ENCODE measurements at regions not wholly inside any gene's neighbourhood (a gene's known extent, or its start where the extent isn't known, plus 50 kb on each side); places are given as distances from the start of the nearest gene placed in this dataset.
A peak's percentile ranks its signal among the peaks of the same experiment; 100 is the strongest.

DNA sequence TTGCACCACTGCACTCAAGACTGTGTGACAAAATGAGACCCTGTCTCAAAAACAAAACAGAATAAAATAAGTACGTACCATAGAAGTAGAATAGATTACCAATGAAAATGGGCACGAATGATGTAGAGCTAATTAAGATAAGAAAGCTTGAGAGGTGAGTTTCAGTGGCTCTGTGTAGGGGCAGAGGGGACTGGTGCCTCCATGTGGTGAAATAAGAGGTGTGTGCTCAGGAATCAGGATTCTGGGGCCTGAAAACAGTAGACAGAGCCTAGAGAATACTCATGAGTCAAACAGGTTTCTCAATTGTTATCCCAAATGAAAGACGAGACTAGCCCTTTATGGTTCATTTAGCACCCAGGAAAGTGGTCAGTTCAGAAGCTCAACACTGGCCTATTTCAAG, 1145.1 kb downstream of the FLRT2 start:
- peak; percentile 19 for DNase-seq (ENCODE audit: low spot score)
- H3K9me3 ChIP-seq (ENCODE audit: low read depth) = no peaks in the 10 kb centered on the region
- H3K4me1 ChIP-seq = no peaks in the 10 kb centered on the region
- H3K4me3 ChIP-seq = no peak overlapping the region
- H3K79me2 ChIP-seq (ENCODE audit: low read depth) = no peaks in the 10 kb centered on the region
- no peaks in the 10 kb centered on the region for H4K20me1 ChIP-seq (ENCODE audit: low read depth)
- Mint-ChIP-seq H3K4me1 (no peaks in the 10 kb centered on the region), H3K36me3 (no peaks in the 10 kb centered on the region), H3K4me3 (no peak overlapping the region), H3K27ac (no peak overlapping the region), H3K27me3 (ENCODE audit: insufficient read depth, low read depth) (no peaks in the 10 kb centered on the region), H3K9me3 (no peaks in the 10 kb centered on the region)
- TF ChIP-seq CTCF (IDR thresholded peaks at IDR 0.05) = peak; percentile 39
- TF ChIP-seq EZH2 (IDR thresholded peaks at IDR 0.05) = no peak
- no peaks in the 10 kb centered on the region for H3F3A ChIP-seq (ENCODE audit: low read depth)
- H3K9ac ChIP-seq = no peak overlapping the region
- H3K36me3 ChIP-seq = no peaks in the 10 kb centered on the region
- H2AFZ ChIP-seq (replicated peaks) = no peak overlapping the region
- no peak overlapping the region for H3K27ac ChIP-seq
- no peak overlapping the region for H3K4me2 ChIP-seq
- H3K27me3 ChIP-seq = no peaks in the 10 kb centered on the region

DNA sequence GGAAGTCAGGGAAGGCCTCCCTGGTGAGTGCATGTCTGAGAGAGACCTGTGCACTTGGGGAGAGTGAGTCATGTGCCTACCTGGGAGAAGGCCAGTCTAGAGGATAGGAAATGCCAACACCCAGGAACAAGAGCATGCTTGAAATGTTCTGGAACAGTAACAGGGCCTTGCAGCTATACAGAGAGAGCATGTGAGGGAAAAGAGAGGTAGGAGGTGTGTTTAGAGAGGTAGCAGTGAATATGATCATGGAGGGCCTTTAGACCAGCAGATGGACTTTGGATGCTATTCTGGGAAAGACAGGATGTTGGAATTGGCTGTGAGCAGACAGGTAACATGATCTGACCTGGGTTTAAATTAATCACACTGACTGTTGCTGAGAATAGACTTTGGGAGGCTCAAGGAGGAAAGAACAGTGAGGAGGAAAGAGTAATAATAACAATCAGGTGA, 1143.6 kb downstream of the FLRT2 start:
- no peak overlapping the region for H3K4me3 Mint-ChIP-seq
- H3K4me1 Mint-ChIP-seq = no peaks in the 10 kb centered on the region
- no peaks in the 10 kb centered on the region for H3K9me3 Mint-ChIP-seq
- no peaks in the 10 kb centered on the region for H3K27me3 ChIP-seq
- H3K79me2 ChIP-seq (ENCODE audit: low read depth) = no peaks in the 10 kb centered on the region
- no peak for DNase-seq (ENCODE audit: low spot score)
- H3K4me3 ChIP-seq = no peak overlapping the region
- no peaks in the 10 kb centered on the region for H3K9me3 ChIP-seq (ENCODE audit: low read depth)
- no peak overlapping the region for H3K9ac ChIP-seq
- no peaks in the 10 kb centered on the region for H3K27me3 Mint-ChIP-seq (ENCODE audit: insufficient read depth, low read depth)
- no peaks in the 10 kb centered on the region for H4K20me1 ChIP-seq (ENCODE audit: low read depth)
- no peaks in the 10 kb centered on the region for H3K4me1 ChIP-seq
- H3K36me3 ChIP-seq = no peaks in the 10 kb centered on the region
- H3K27ac Mint-ChIP-seq = no peak overlapping the region
- no peak overlapping the region for H3K4me2 ChIP-seq
- H3K36me3 Mint-ChIP-seq = no peaks in the 10 kb centered on the region
- H3F3A ChIP-seq (ENCODE audit: low read depth) = no peaks in the 10 kb centered on the region
- no peak for TF ChIP-seq EZH2phosphoT487 (IDR thresholded peaks at IDR 0.05)
- no peak for TF ChIP-seq EZH2 (IDR thresholded peaks at IDR 0.05)
- no peak for TF ChIP-seq CTCF (IDR thresholded peaks at IDR 0.05)
- no peak overlapping the region for H3K27ac ChIP-seq
- peak overlapping the region; percentile 36 for H2AFZ ChIP-seq (replicated peaks)

DNA sequence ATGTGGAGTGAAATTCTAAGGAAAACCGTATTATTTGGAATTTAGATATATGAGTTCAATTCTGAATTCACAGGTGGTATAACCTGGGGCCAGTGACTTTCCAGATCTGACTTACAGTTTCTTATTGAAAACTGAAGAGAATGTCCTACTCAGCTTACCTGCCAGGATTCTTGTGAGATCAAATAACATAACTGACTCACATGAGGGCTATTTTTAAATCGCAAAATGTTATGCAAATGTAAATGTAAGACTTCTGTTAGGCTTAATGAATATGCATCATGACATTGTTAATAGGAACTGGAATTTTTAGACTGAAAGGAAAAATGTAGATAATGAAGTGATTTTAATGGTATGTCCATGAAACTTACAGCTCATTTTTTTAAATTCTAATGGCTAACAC, 1142.1 kb downstream of the FLRT2 start:
- H3K27me3 ChIP-seq = no peaks in the 10 kb centered on the region
- no peak overlapping the region for H3K4me3 ChIP-seq
- no peaks in the 10 kb centered on the region for H3K27me3 Mint-ChIP-seq (ENCODE audit: insufficient read depth, low read depth)
- H3K27ac ChIP-seq = no peak overlapping the region
- H3K36me3 Mint-ChIP-seq = no peaks in the 10 kb centered on the region
- no peaks in the 10 kb centered on the region for H3K4me1 Mint-ChIP-seq
- no peak for TF ChIP-seq EZH2phosphoT487 (IDR thresholded peaks at IDR 0.05)
- TF ChIP-seq CTCF (IDR thresholded peaks at IDR 0.05) = no peak
- TF ChIP-seq EZH2 (IDR thresholded peaks at IDR 0.05) = no peak
- no peaks in the 10 kb centered on the region for H3K36me3 ChIP-seq
- H3K27ac Mint-ChIP-seq = no peak overlapping the region
- H3K9me3 Mint-ChIP-seq = no peaks in the 10 kb centered on the region
- no peak overlapping the region for H3K9ac ChIP-seq
- H3F3A ChIP-seq (ENCODE audit: low read depth) = no peaks in the 10 kb centered on the region
- H2AFZ ChIP-seq (replicated peaks) = no peak overlapping the region
- no peaks in the 10 kb centered on the region for H3K4me1 ChIP-seq
- no peak overlapping the region for H3K4me2 ChIP-seq
- no peak overlapping the region for H3K4me3 Mint-ChIP-seq
- H3K79me2 ChIP-seq (ENCODE audit: low read depth) = no peaks in the 10 kb centered on the region
- H3K9me3 ChIP-seq (ENCODE audit: low read depth) = no peaks in the 10 kb centered on the region
- no peaks in the 10 kb centered on the region for H4K20me1 ChIP-seq (ENCODE audit: low read depth)
- no peak for DNase-seq (ENCODE audit: low spot score)

DNA sequence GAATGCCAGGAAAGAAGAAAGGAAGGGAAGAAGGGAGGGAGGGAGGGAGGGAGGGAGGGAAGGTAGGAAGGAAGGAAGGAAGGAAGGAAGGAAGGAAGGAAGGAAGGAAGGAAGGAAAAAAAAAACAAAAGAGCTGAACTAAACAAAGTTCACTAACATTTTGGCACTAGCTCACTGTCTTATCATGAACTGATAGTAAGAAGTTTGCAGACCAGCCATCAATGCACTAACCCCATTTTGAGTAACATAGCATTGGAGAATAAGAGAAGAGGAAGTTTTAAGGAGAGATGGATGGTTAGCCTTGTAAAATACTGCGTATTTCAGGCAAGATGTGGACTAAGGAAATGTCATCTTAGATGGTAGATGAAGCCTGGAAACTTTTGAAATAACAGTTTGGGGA, 1136.0 kb downstream of the FLRT2 start:
- TF ChIP-seq EZH2phosphoT487 (IDR thresholded peaks at IDR 0.05) = no peak
- TF ChIP-seq EZH2 (IDR thresholded peaks at IDR 0.05) = no peak
- no peak for TF ChIP-seq CTCF (IDR thresholded peaks at IDR 0.05)
- Histone ChIP-seq H3K27me3 (no peaks in the 10 kb centered on the region), H3K4me3 (no peak overlapping the region), H3K79me2 (ENCODE audit: low read depth) (no peaks in the 10 kb centered on the region), H3K27ac (no peak overlapping the region), H3K4me2 (no peak overlapping the region), H3K36me3 (no peaks in the 10 kb centered on the region), H3K4me1 (no peaks in the 10 kb centered on the region), H3K9ac (no peak overlapping the region), H2AFZ (replicated peaks) (no peak overlapping the region), H4K20me1 (ENCODE audit: low read depth) (no peaks in the 10 kb centered on the region), H3K9me3 (ENCODE audit: low read depth) (no peaks in the 10 kb centered on the region), H3F3A (ENCODE audit: low read depth) (no peaks in the 10 kb centered on the region)
- no peak overlapping the region for H3K4me3 Mint-ChIP-seq
- no peaks in the 10 kb centered on the region for H3K27me3 Mint-ChIP-seq (ENCODE audit: insufficient read depth, low read depth)
- no peak for DNase-seq (ENCODE audit: low spot score)
- no peaks in the 10 kb centered on the region for H3K4me1 Mint-ChIP-seq
- no peaks in the 10 kb centered on the region for H3K36me3 Mint-ChIP-seq
- H3K9me3 Mint-ChIP-seq = no peaks in the 10 kb centered on the region
- no peak overlapping the region for H3K27ac Mint-ChIP-seq

Data from neural progenitor cell (in vitro differentiated cells).